ENCODE measurements at regions not wholly inside any gene's neighbourhood (a gene's known extent, or its start where the extent isn't known, plus 50 kb on each side); places are given as distances from the start of the nearest gene placed in this dataset.

DNA sequence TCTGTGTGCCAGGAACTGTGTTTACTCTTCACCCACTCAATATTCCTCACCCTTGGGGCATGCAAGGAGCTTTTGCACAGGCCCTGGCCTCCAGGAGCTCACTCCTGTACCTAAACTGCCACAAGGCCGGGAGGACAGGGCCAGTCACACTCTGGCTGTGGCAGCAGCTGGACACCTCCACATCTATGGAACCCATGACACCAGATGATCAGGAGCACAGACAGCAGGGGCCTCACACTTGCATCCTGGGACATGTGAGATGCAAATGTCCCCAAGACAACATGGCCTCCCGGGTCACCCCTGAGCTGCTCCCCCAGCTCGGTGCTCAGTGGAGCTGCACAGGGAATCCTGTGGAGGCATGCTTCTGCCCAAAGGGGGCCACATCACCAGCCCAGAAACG is 61.8 kb upstream of the SLC66A3 start:
- Histone ChIP-seq H3K9me3 (no peaks in the 10 kb centered on the region), H3K36me3 (ENCODE audit: insufficient read depth in 1 of 2, low read depth in 1 of 2) (no peaks in the 10 kb centered on the region), H3K27me3 (ENCODE audit: insufficient read depth in 3 of 3, low read length in 2 of 3) (no peaks in the 10 kb centered on the region), H3K4me1 (peaks cover 12% of the 10 kb centered on the region), H3K27ac (no peak overlapping the region), H3K4me3 (no peak overlapping the region)
- DNase-seq (no peak), ATAC-seq (no peak)
- intact Hi-C loops (cut with DNase I), result no loop called here
- 63 to 67% (median 66%) methylated on average over 4 of the region's 4 CpGs for WGBS, 3 donors
- TF ChIP-seq, protein P1, sequence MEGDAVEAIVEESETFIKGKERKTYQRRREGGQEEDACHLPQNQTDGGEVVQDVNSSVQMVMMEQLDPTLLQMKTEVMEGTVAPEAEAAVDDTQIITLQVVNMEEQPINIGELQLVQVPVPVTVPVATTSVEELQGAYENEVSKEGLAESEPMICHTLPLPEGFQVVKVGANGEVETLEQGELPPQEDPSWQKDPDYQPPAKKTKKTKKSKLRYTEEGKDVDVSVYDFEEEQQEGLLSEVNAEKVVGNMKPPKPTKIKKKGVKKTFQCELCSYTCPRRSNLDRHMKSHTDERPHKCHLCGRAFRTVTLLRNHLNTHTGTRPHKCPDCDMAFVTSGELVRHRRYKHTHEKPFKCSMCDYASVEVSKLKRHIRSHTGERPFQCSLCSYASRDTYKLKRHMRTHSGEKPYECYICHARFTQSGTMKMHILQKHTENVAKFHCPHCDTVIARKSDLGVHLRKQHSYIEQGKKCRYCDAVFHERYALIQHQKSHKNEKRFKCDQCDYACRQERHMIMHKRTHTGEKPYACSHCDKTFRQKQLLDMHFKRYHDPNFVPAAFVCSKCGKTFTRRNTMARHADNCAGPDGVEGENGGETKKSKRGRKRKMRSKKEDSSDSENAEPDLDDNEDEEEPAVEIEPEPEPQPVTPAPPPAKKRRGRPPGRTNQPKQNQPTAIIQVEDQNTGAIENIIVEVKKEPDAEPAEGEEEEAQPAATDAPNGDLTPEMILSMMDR (IDR thresholded peaks at IDR 0.05), result no peak

GRCh38 chr2:11094021-11094810 is 61.1 kb upstream of the SLC66A3 start:
- Histone ChIP-seq H3K4me1 (peaks cover 12% of the 10 kb centered on the region), H3K4me3 (no peak overlapping the region), H3K9me3 (no peaks in the 10 kb centered on the region), H3K36me3 (ENCODE audit: insufficient read depth in 1 of 2, low read depth in 1 of 2) (no peaks in the 10 kb centered on the region), H3K27me3 (ENCODE audit: insufficient read depth in 3 of 3, low read length in 2 of 3) (no peaks in the 10 kb centered on the region), H3K27ac (no peak overlapping the region)
- ATAC-seq (no peak), DNase-seq (no peak)
- TF ChIP-seq, protein P1 (IDR thresholded peaks at IDR 0.05), result no peak
- WGBS, 3 donors, result 76 to 87% (median 81%) methylated on average over 19 of the region's 19 CpGs
- intact Hi-C loops (cut with DNase I), result no loop called here

- H3K4me3 ChIP-seq, result no peak overlapping the region
- WGBS, 3 donors, result 41 to 70% (median 53%) methylated on average over 10 of the region's 10 CpGs
- no peaks in the 10 kb centered on the region for H3K36me3 ChIP-seq (ENCODE audit: insufficient read depth in 1 of 2, low read depth in 1 of 2)
- H3K27me3 ChIP-seq (ENCODE audit: insufficient read depth in 3 of 3, low read length in 2 of 3), result no peaks in the 10 kb centered on the region
- TF ChIP-seq, protein P1 (IDR thresholded peaks at IDR 0.05), result no peak
- intact Hi-C loops (cut with DNase I), result no loop called here
- H3K27ac ChIP-seq, result no peak overlapping the region
- no peak for ATAC-seq
- H3K4me1 ChIP-seq, result peaks cover 12% of the 10 kb centered on the region
- H3K9me3 ChIP-seq, result no peaks in the 10 kb centered on the region
- no peak for DNase-seq
Observed at GRCh38 chr2:11096591-11096990, 58.7 kb upstream of the SLC66A3 start.

DNA sequence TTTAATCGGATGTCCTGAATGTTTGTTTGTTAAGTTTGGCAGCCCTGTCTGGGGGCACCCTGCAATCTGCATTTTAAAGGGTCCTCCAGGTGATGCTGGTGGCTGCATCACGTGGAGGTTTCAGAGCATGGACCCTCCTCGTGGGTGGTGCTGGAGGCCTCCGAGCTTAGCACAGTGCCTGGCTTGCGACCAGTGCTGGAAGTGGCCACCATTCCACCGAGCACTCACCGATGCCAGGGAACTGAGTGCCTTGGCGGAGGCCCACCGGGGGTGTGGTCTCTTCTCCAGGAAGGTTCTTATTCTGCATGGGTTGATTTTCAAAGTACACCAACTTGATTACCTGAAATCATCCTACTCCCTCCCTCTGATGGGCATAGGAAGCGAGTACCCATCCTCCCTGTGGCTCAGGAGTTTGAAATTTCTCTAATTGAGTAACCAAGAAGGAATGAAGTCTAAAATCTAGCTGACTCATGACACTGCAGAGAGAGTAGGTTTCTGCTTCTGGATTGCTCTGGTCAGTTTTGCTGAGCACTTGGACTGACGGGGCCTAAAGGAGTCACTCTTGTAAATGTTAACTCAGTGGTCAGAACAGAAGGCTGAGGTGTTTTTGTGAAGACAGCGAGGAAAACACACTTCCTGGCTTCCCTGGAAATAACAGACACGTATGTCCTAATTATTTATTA is 58.1 kb upstream of the SLC66A3 start:
- no peak overlapping the region for H3K4me3 ChIP-seq
- ATAC-seq, result peak; percentile 60 to 86 (median 77)

More for the DNA sequence above, 58.1 kb upstream of the SLC66A3 start:
- TF ChIP-seq, protein P1 (IDR thresholded peaks at IDR 0.05), result no peak
- intact Hi-C loops (cut with DNase I), result no loop called here
- Histone ChIP-seq H3K4me1 (peaks cover 12% of the 10 kb centered on the region), H3K36me3 (ENCODE audit: insufficient read depth in 1 of 2, low read depth in 1 of 2) (no peaks in the 10 kb centered on the region), H3K27ac (peak overlapping the region; percentile 31), H3K27me3 (ENCODE audit: insufficient read depth in 3 of 3, low read length in 2 of 3) (no peaks in the 10 kb centered on the region), H3K9me3 (no peaks in the 10 kb centered on the region)
- peak; percentile 36 to 63 for DNase-seq
- 44 to 48% (median 46%) methylated on average over 13 of the region's 13 CpGs for WGBS, 3 donors

Data from psoas muscle (tissue), 7 donors.